Neural progenitor cell (in vitro differentiated cells): ENCODE measurements at regions not wholly inside any gene's neighbourhood (a gene's known extent, or its start where the extent isn't known, plus 50 kb on each side); places are given as distances from the start of the nearest gene placed in this dataset.

Experiments
- CTCF ChIP-seq: fragments of 200-600 bp; sonication (generic); IDR thresholded peaks from 2 replicates; pipeline ENCODE4 v1.5.1; 2017; ENCODE audit warnings: antibody characterized with exemption, mild to moderate bottlenecking
- EZH2 ChIP-seq: fragments of 200-600 bp; sonication (generic); IDR thresholded peaks from 2 replicates; pipeline ENCODE4 v1.6.1; 2017; ENCODE audit warnings: antibody characterized with exemption, mild to moderate bottlenecking, moderate library complexity

GRCh38 chr16:7271486-7271885 lies 61.2 kb upstream of the RBFOX1 start:
- TF ChIP-seq CTCF (no peak), EZH2 (no peak)
